GM12878 (cell line): ENCODE measurements at regions not wholly inside any gene's neighbourhood (a gene's known extent, or its start where the extent isn't known, plus 50 kb on each side); places are given as distances from the start of the nearest gene placed in this dataset.
A peak's percentile ranks its signal among the peaks of the same experiment; 100 is the strongest.

Source experiments
- CHD4 ChIP-seq: fragments of 200-600 bp; sonication (generic); IDR thresholded peaks from 2 replicates; pipeline ENCODE4 v1.6.1; 2016; ENCODE audit warnings: mild to moderate bottlenecking
- EZH2 ChIP-seq: IDR thresholded peaks from 2 replicates; pipeline ENCODE4 v1.6.1; 2012; ENCODE audit warnings: low read depth, mild to moderate bottlenecking, control low read depth, inconsistent platforms, low read length, borderline replicate concordance; ENCODE audit not compliant: control insufficient read depth
- GABPA ChIP-seq: IDR thresholded peaks from 2 replicates; pipeline ENCODE4 v1.6.1; 2014; ENCODE audit warnings: antibody characterized with exemption, low read depth, mild to moderate bottlenecking, inconsistent platforms
- KAT2A ChIP-seq: conservative IDR thresholded peaks from 2 replicates; pipeline ENCODE4 v1.6.1; 2011; ENCODE audit warnings: low read depth, low read length; ENCODE audit not compliant: control insufficient read depth
- MTA2 ChIP-seq: fragments of 450-650 bp; IDR thresholded peaks from 2 replicates; pipeline ENCODE4 v1.6.1; 2016; ENCODE audit warnings: low read depth, mild to moderate bottlenecking, moderate library complexity
- RUNX3 ChIP-seq: IDR thresholded peaks from 2 replicates; pipeline ENCODE4 v1.6.1; 2012; ENCODE audit warnings: low read length, inconsistent platforms
- SMAD5 ChIP-seq: IDR thresholded peaks from 2 replicates; pipeline ENCODE4 v1.6.1; 2016; ENCODE audit warnings: antibody characterized with exemption, low read depth
- SMARCA5 ChIP-seq: fragments of 450-650 bp; IDR thresholded peaks from 2 replicates; pipeline ENCODE4 v1.6.1; 2017; ENCODE audit warnings: mild to moderate bottlenecking
- SMC3 ChIP-seq: IDR thresholded peaks from 2 replicates; pipeline ENCODE4 v1.6.1; 2011; ENCODE audit warnings: low read length, improper control_type of control experiment, borderline replicate concordance
- STAT1 ChIP-seq: fragments of 450-650 bp; conservative IDR thresholded peaks from 2 replicates; pipeline ENCODE4 v1.6.1; 2014; ENCODE audit warnings: antibody characterized with exemption, mild to moderate bottlenecking
- SUPT20H ChIP-seq: IDR thresholded peaks from 2 replicates; pipeline ENCODE4 v1.6.1; 2011; ENCODE audit warnings: low read depth, mild to moderate bottlenecking, low read length, moderate library complexity, borderline replicate concordance; ENCODE audit not compliant: control insufficient read depth
- TCF7 ChIP-seq: IDR thresholded peaks from 2 replicates; pipeline ENCODE4 v1.6.1; 2014; ENCODE audit warnings: antibody characterized with exemption, borderline replicate concordance
- ZNF24 ChIP-seq: fragments of 450-650 bp; IDR thresholded peaks from 2 replicates; pipeline ENCODE4 v1.6.1; 2017; ENCODE audit warnings: antibody characterized with exemption, mild to moderate bottlenecking
- ZNF384 ChIP-seq: IDR thresholded peaks from 2 replicates; pipeline ENCODE4 v1.6.1; 2012; ENCODE audit warnings: low read depth, mild to moderate bottlenecking, low read length, improper control_type of control experiment, borderline replicate concordance
- TF ChIP-seq, protein P1 (sequence below): fragments of 450-650 bp; IDR thresholded peaks from 2 replicates; pipeline ENCODE4 v1.6.1; 2017; ENCODE audit warnings: mild to moderate bottlenecking
- TF ChIP-seq, protein P2 (sequence below): fragments of 450-650 bp; IDR thresholded peaks from 2 replicates; pipeline ENCODE4 v1.6.1; 2018; ENCODE audit warnings: mild to moderate bottlenecking, low read depth, moderate library complexity; ENCODE audit not compliant: partially characterized antibody
- TF ChIP-seq, protein P3 (sequence below): fragments of 150-350 bp; IDR thresholded peaks from 2 replicates; pipeline ENCODE4 v1.6.1; 2014; ENCODE audit warnings: mild to moderate bottlenecking, low read depth, low read length
- TF ChIP-seq, protein P4 (sequence below): fragments of 150-350 bp; IDR thresholded peaks from 2 replicates; pipeline ENCODE4 v1.6.1; 2016; ENCODE audit warnings: low read depth, low read length
- TF ChIP-seq, protein P5 (sequence below): IDR thresholded peaks from 2 replicates; pipeline ENCODE4 v1.6.1; 2012; ENCODE audit warnings: low read depth, low read length, improper control_type of control experiment

DNA sequence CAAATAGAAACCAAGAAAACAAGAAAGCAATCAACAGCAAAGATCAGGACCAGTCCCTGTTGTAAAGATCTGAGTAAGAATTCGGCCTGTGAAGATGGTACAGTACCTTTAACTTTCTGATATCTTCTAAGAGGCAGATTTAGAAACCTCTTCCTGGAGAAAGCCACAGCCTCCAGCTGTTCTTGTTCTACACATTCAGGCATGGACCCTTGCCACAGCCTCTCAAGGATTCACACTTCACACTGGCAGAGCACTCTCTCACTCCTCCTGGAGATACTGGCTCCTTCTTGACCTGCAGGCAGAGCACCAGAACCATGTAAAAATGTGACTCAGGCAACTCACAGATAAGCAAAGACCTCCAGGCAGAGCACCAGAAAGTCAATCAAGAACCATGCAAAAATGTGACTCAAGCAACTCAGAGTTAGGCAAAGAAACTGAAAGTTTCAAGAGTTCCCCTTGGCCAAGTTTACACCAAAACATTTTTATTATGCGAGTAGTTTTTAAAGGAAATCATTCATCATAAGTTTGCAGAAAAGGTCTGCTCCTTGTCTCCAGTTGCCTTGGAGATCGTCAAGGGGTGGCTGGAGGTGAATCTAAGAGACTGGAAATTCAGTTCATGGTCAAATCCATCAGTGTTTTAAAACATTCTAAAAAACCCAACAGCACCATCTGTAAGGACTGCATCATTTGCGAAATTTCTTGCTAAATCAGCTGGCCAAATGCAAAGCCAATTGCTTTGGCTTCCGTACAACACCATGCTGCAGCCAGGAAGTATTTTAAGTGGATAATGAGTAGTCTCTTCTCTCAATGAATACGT, 119.3 kb upstream of the MDM1 start (continued):
- TF ChIP-seq, protein P1, sequence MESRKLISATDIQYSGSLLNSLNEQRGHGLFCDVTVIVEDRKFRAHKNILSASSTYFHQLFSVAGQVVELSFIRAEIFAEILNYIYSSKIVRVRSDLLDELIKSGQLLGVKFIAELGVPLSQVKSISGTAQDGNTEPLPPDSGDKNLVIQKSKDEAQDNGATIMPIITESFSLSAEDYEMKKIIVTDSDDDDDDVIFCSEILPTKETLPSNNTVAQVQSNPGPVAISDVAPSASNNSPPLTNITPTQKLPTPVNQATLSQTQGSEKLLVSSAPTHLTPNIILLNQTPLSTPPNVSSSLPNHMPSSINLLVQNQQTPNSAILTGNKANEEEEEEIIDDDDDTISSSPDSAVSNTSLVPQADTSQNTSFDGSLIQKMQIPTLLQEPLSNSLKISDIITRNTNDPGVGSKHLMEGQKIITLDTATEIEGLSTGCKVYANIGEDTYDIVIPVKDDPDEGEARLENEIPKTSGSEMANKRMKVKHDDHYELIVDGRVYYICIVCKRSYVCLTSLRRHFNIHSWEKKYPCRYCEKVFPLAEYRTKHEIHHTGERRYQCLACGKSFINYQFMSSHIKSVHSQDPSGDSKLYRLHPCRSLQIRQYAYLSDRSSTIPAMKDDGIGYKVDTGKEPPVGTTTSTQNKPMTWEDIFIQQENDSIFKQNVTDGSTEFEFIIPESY: no peak
- TF ChIP-seq, protein P2, sequence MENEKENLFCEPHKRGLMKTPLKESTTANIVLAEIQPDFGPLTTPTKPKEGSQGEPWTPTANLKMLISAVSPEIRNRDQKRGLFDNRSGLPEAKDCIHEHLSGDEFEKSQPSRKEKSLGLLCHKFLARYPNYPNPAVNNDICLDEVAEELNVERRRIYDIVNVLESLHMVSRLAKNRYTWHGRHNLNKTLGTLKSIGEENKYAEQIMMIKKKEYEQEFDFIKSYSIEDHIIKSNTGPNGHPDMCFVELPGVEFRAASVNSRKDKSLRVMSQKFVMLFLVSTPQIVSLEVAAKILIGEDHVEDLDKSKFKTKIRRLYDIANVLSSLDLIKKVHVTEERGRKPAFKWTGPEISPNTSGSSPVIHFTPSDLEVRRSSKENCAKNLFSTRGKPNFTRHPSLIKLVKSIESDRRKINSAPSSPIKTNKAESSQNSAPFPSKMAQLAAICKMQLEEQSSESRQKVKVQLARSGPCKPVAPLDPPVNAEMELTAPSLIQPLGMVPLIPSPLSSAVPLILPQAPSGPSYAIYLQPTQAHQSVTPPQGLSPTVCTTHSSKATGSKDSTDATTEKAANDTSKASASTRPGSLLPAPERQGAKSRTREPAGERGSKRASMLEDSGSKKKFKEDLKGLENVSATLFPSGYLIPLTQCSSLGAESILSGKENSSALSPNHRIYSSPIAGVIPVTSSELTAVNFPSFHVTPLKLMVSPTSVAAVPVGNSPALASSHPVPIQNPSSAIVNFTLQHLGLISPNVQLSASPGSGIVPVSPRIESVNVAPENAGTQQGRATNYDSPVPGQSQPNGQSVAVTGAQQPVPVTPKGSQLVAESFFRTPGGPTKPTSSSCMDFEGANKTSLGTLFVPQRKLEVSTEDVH: no peak
- TF ChIP-seq SMAD5: no peak
- TF ChIP-seq EZH2: no peak
- TF ChIP-seq ZNF384: no peak
- TF ChIP-seq TCF7: peak; percentile 20; the same call in 1 of the 2 replicates
- no peak for TF ChIP-seq STAT1
- no peak for TF ChIP-seq CHD4
- TF ChIP-seq, protein P3, sequence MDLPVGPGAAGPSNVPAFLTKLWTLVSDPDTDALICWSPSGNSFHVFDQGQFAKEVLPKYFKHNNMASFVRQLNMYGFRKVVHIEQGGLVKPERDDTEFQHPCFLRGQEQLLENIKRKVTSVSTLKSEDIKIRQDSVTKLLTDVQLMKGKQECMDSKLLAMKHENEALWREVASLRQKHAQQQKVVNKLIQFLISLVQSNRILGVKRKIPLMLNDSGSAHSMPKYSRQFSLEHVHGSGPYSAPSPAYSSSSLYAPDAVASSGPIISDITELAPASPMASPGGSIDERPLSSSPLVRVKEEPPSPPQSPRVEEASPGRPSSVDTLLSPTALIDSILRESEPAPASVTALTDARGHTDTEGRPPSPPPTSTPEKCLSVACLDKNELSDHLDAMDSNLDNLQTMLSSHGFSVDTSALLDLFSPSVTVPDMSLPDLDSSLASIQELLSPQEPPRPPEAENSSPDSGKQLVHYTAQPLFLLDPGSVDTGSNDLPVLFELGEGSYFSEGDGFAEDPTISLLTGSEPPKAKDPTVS: no peak
- TF ChIP-seq RUNX3: peak; percentile 79
- no peak for TF ChIP-seq SUPT20H
- TF ChIP-seq, protein P4, sequence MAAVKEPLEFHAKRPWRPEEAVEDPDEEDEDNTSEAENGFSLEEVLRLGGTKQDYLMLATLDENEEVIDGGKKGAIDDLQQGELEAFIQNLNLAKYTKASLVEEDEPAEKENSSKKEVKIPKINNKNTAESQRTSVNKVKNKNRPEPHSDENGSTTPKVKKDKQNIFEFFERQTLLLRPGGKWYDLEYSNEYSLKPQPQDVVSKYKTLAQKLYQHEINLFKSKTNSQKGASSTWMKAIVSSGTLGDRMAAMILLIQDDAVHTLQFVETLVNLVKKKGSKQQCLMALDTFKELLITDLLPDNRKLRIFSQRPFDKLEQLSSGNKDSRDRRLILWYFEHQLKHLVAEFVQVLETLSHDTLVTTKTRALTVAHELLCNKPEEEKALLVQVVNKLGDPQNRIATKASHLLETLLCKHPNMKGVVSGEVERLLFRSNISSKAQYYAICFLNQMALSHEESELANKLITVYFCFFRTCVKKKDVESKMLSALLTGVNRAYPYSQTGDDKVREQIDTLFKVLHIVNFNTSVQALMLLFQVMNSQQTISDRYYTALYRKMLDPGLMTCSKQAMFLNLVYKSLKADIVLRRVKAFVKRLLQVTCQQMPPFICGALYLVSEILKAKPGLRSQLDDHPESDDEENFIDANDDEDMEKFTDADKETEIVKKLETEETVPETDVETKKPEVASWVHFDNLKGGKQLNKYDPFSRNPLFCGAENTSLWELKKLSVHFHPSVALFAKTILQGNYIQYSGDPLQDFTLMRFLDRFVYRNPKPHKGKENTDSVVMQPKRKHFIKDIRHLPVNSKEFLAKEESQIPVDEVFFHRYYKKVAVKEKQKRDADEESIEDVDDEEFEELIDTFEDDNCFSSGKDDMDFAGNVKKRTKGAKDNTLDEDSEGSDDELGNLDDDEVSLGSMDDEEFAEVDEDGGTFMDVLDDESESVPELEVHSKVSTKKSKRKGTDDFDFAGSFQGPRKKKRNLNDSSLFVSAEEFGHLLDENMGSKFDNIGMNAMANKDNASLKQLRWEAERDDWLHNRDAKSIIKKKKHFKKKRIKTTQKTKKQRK: no peak
- TF ChIP-seq ZNF24: peak; percentile 75; the same call in 1 of the 2 replicates
- no peak for TF ChIP-seq GABPA
- peak; percentile 4; the same call in 1 of the 2 replicates for TF ChIP-seq SMC3
- TF ChIP-seq KAT2A: no peak
- peak; percentile 80 for TF ChIP-seq SMARCA5
- TF ChIP-seq MTA2: peak; percentile 53; the same call in 1 of the 2 replicates
- TF ChIP-seq, protein P5, sequence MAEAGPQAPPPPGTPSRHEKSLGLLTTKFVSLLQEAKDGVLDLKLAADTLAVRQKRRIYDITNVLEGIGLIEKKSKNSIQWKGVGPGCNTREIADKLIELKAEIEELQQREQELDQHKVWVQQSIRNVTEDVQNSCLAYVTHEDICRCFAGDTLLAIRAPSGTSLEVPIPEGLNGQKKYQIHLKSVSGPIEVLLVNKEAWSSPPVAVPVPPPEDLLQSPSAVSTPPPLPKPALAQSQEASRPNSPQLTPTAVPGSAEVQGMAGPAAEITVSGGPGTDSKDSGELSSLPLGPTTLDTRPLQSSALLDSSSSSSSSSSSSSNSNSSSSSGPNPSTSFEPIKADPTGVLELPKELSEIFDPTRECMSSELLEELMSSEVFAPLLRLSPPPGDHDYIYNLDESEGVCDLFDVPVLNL: no peak
